HL-60 (cell line): ENCODE measurements at regions not wholly inside any gene's neighbourhood (a gene's known extent, or its start where the extent isn't known, plus 50 kb on each side); places are given as distances from the start of the nearest gene placed in this dataset.

Experiments
- DNase-seq, 2 experiments: peaks; one replicate each; pipeline ENCODE4 v3.0.0-alpha.2; 2010 to 2020; ENCODE audit warnings: low read depth in 1 of 2, low spot score in 1 of 2
- H3K27ac ChIP-seq: fragments of 250-450 bp; sonication (Bioruptor Pico); replicated peaks from 2 replicates; pipeline ENCODE4 v1.5.1; 2020; ENCODE audit warnings: mild to moderate bottlenecking, moderate library complexity
- H3K27me3 ChIP-seq: fragments of 250-450 bp; sonication (Bioruptor Pico); 2 replicates; pipeline ENCODE4 v1.5.1; 2021; ENCODE audit warnings: mild to moderate bottlenecking, moderate library complexity; ENCODE audit not compliant: insufficient read depth, poor library complexity, severe bottlenecking
- H3K4me3 ChIP-seq: replicated peaks from 2 replicates; pipeline ENCODE4 v1.5.1; 2011; ENCODE audit warnings: mild to moderate bottlenecking, control low read depth, low read length; ENCODE audit not compliant: insufficient read depth
- CTCF ChIP-seq: IDR thresholded peaks from one replicate; pipeline ENCODE4 v1.5.1; 2011; ENCODE audit warnings: low read length, control low read depth, inconsistent platforms; ENCODE audit not compliant: insufficient read depth
- GABPA ChIP-seq: IDR thresholded peaks from 2 replicates; pipeline ENCODE4 v1.6.1; 2012; ENCODE audit warnings: low read depth
- POLR2AphosphoS5 ChIP-seq: IDR thresholded peaks from 2 replicates; pipeline ENCODE4 v1.6.1; 2012; ENCODE audit warnings: low read depth
- REST ChIP-seq: IDR thresholded peaks from 2 replicates; pipeline ENCODE4 v1.6.1; 2012; ENCODE audit warnings: low read depth; ENCODE audit not compliant: insufficient replicate concordance
- SPI1 ChIP-seq: IDR thresholded peaks from 2 replicates; pipeline ENCODE4 v1.6.1; 2012; ENCODE audit warnings: low read depth, mild to moderate bottlenecking, borderline replicate concordance

- Histone ChIP-seq H3K27me3 (peaks cover 2% of the 10 kb centered on the region), H3K27ac (no peak overlapping the region), H3K4me3 (no peak overlapping the region)
- no peak for DNase-seq
- TF ChIP-seq SPI1 (no peak), POLR2AphosphoS5 (no peak), GABPA (no peak), CTCF (no peak), REST (no peak)
These were observed 159.8 kb upstream of the PPP2R3A start for GRCh38 chr3:135805752-135806151.

- DNase-seq: no peak
- Histone ChIP-seq H3K4me3 (no peak overlapping the region), H3K27ac (no peak overlapping the region), H3K27me3 (peaks cover 2% of the 10 kb centered on the region)
- TF ChIP-seq REST: no peak
- TF ChIP-seq SPI1: no peak
- no peak for TF ChIP-seq GABPA
- no peak for TF ChIP-seq POLR2AphosphoS5
- TF ChIP-seq CTCF: no peak
These were observed 159.2 kb upstream of the PPP2R3A start for GRCh38 chr3:135806317-135806716.

- Histone ChIP-seq H3K27ac (no peak overlapping the region), H3K4me3 (no peak overlapping the region), H3K27me3 (peaks cover 4% of the 10 kb centered on the region)
- TF ChIP-seq GABPA (no peak), CTCF (no peak), POLR2AphosphoS5 (no peak), SPI1 (no peak), REST (no peak)
- DNase-seq: no peak
These were observed 157.6 kb upstream of the PPP2R3A start for GRCh38 chr3:135807879-135808278.
